ENCODE measurements at regions not wholly inside any gene's neighbourhood (a gene's known extent, or its start where the extent isn't known, plus 50 kb on each side); places are given as distances from the start of the nearest gene placed in this dataset.
A peak's percentile ranks its signal among the peaks of the same experiment; 100 is the strongest.

- no peak for TF ChIP-seq REST (IDR thresholded peaks at IDR 0.05)
- TF ChIP-seq CTCF (IDR thresholded peaks at IDR 0.05; ENCODE audit: low read depth, low read length, missing input control) = no peak
- TF ChIP-seq EGR1 (IDR thresholded peaks at IDR 0.05; ENCODE audit: low read depth in 2 of 2) = no peak
These were observed 229.7 kb upstream of the MARCKS start (continued) for GRCh38 chr6:113627480-113627879.

GRCh38 chr6:113629256-113629655 is 227.9 kb upstream of the MARCKS start:
- Histone ChIP-seq H3K4me3 (ENCODE audit: low read depth in 1 of 3, low read length in 3 of 3) (no peak overlapping the region), H3K9me3 (ENCODE audit: control insufficient read depth in 4 of 4, low read length in 3 of 4) (no peaks in the 10 kb centered on the region), H3K9ac (ENCODE audit: low read depth in 1 of 2, low read length in 2 of 2) (no peak overlapping the region), H3K36me3 (ENCODE audit: control insufficient read depth in 4 of 4, insufficient read depth in 3 of 4, low read depth in 1 of 4, low read length in 3 of 4) (no peaks in the 10 kb centered on the region), H3K4me1 (ENCODE audit: control insufficient read depth in 4 of 4, insufficient read depth in 4 of 4, low read length in 3 of 4) (peaks cover 0 to 3% (median 0%) of the 10 kb centered on the region in 4 donors), H3K27ac (ENCODE audit: low read depth in 1 of 2, low read length in 2 of 2) (no peak overlapping the region), H3K27me3 (ENCODE audit: control insufficient read depth in 4 of 4, insufficient read depth in 4 of 4, low read length in 3 of 4) (no peaks in the 10 kb centered on the region)
- no peak for DNase-seq (ENCODE audit: low spot score)
- no peak for TF ChIP-seq ATF3 (IDR thresholded peaks at IDR 0.05)
- TF ChIP-seq FOXA1 (IDR thresholded peaks at IDR 0.05) = no peak

- WGBS = 59% methylated on average over 1 of the region's 1 CpG
- Histone ChIP-seq H3K36me3 (ENCODE audit: control insufficient read depth in 4 of 4, insufficient read depth in 3 of 4, low read depth in 1 of 4, low read length in 3 of 4) (no peaks in the 10 kb centered on the region), H3K9me3 (ENCODE audit: control insufficient read depth in 4 of 4, low read length in 3 of 4) (no peaks in the 10 kb centered on the region), H3K4me1 (ENCODE audit: control insufficient read depth in 4 of 4, insufficient read depth in 4 of 4, low read length in 3 of 4) (peaks cover 0 to 3% (median 0%) of the 10 kb centered on the region in 4 donors), H3K27me3 (ENCODE audit: control insufficient read depth in 4 of 4, insufficient read depth in 4 of 4, low read length in 3 of 4) (no peaks in the 10 kb centered on the region), H3K9ac (ENCODE audit: low read depth in 1 of 2, low read length in 2 of 2) (no peak overlapping the region), H3K4me3 (ENCODE audit: low read depth in 1 of 3, low read length in 3 of 3) (no peak overlapping the region), H3K27ac (ENCODE audit: low read depth in 1 of 2, low read length in 2 of 2) (peak overlapping the region in 1 of 2 donors; percentile 67)
- DNase-seq (ENCODE audit: low spot score) = no peak
- TF ChIP-seq ATF3 (IDR thresholded peaks at IDR 0.05) = no peak
These were observed 227.0 kb upstream of the MARCKS start for GRCh38 chr6:113629975-113630737.

- Histone ChIP-seq H3K9me3 (ENCODE audit: control insufficient read depth in 4 of 4, low read length in 3 of 4) (no peaks in the 10 kb centered on the region), H3K36me3 (ENCODE audit: control insufficient read depth in 4 of 4, insufficient read depth in 3 of 4, low read depth in 1 of 4, low read length in 3 of 4) (no peaks in the 10 kb centered on the region), H3K9ac (ENCODE audit: low read depth in 1 of 2, low read length in 2 of 2) (no peak overlapping the region), H3K27me3 (ENCODE audit: control insufficient read depth in 4 of 4, insufficient read depth in 4 of 4, low read length in 3 of 4) (no peaks in the 10 kb centered on the region), H3K27ac (ENCODE audit: low read depth in 1 of 2, low read length in 2 of 2) (peak overlapping the region; percentile 62 to 67), H3K4me1 (ENCODE audit: control insufficient read depth in 4 of 4, insufficient read depth in 4 of 4, low read length in 3 of 4) (peaks cover 0 to 3% (median 0%) of the 10 kb centered on the region in 4 donors), H3K4me3 (ENCODE audit: low read depth in 1 of 3, low read length in 3 of 3) (no peak overlapping the region)
- 74% methylated on average over 7 of the region's 7 CpGs for WGBS
- no peak for DNase-seq (ENCODE audit: low spot score)
- no peak for TF ChIP-seq EGR1 (IDR thresholded peaks at IDR 0.05; ENCODE audit: low read depth in 2 of 2)
- no peak for TF ChIP-seq SP1 (IDR thresholded peaks at IDR 0.05)
- no peak for TF ChIP-seq GABPA (IDR thresholded peaks at IDR 0.05 in 1 of 2, conservative IDR thresholded peaks at IDR 0.05 in 1 of 2)
- no peak for TF ChIP-seq NR2F2 (IDR thresholded peaks at IDR 0.05)
- TF ChIP-seq CTCF (IDR thresholded peaks at IDR 0.05; ENCODE audit: low read depth, low read length, missing input control) = no peak
- no peak for TF ChIP-seq JUND (IDR thresholded peaks at IDR 0.05)
- TF ChIP-seq RAD21 (IDR thresholded peaks at IDR 0.05) = no peak
- TF ChIP-seq HNF4G (IDR thresholded peaks at IDR 0.05) = no peak
- no peak for TF ChIP-seq HNF4A (conservative IDR thresholded peaks at IDR 0.05)
- TF ChIP-seq RXRA (IDR thresholded peaks at IDR 0.05) = no peak
These were observed 226.2 kb upstream of the MARCKS start for GRCh38 chr6:113630738-113631535.
